SK-N-SH treated with all-trans-retinoic acid at 6 μM for 48 hours (cell line): ENCODE measurements at regions not wholly inside any gene's neighbourhood (a gene's known extent, or its start where the extent isn't known, plus 50 kb on each side); places are given as distances from the start of the nearest gene placed in this dataset.

Experiments
- ATAC-seq: fragments of 200-7000 bp; cut with Tn5 transposase; 3 replicates; pipeline ENCODE4 v1.9.1; 2020; ENCODE audit warnings: mild to moderate bottlenecking, moderate library complexity
- BACH2 ChIP-seq: fragments of 250-450 bp; sonication (Bioruptor Pico); IDR thresholded peaks from 2 replicates; pipeline ENCODE4 v1.9.0; 2021; ENCODE audit warnings: mild to moderate bottlenecking, borderline replicate concordance
- CSRNP3 ChIP-seq: fragments of 250-450 bp; sonication (Bioruptor Pico); IDR thresholded peaks from 2 replicates; pipeline ENCODE4 v1.5.1; 2021; ENCODE audit warnings: mild to moderate bottlenecking, moderate library complexity
- ESRRG ChIP-seq: fragments of 250-450 bp; sonication (Bioruptor Pico); IDR thresholded peaks from 2 replicates; pipeline ENCODE4 v1.6.1; 2021; ENCODE audit warnings: mild to moderate bottlenecking
- GLIS3 ChIP-seq: fragments of 250-450 bp; sonication (Bioruptor Pico); IDR thresholded peaks from 2 replicates; pipeline ENCODE4 v1.5.0; 2020; ENCODE audit warnings: mild to moderate bottlenecking, moderate library complexity
- ISL1 ChIP-seq: fragments of 250-450 bp; sonication (Bioruptor Pico); IDR thresholded peaks from 2 replicates; pipeline ENCODE4 v2.1.2; 2022; ENCODE audit warnings: mild to moderate bottlenecking, moderate library complexity
- OSR1 ChIP-seq: fragments of 250-450 bp; sonication (Bioruptor Pico); IDR thresholded peaks from 2 replicates; pipeline ENCODE4 v1.8.0; 2022; ENCODE audit warnings: moderate library complexity, mild to moderate bottlenecking, inconsistent platforms
- POU6F1 ChIP-seq: fragments of 250-450 bp; sonication (Bioruptor Pico); IDR thresholded peaks from 2 replicates; pipeline ENCODE4 v1.8.0; 2021; ENCODE audit warnings: low read depth, mild to moderate bottlenecking, moderate library complexity, borderline replicate concordance
- PPARA ChIP-seq: fragments of 250-450 bp; sonication (Bioruptor Pico); IDR thresholded peaks from 2 replicates; pipeline ENCODE4 v1.5.0; 2020; ENCODE audit warnings: mild to moderate bottlenecking, borderline replicate concordance
- RARB ChIP-seq: fragments of 250-450 bp; sonication (Bioruptor Pico); IDR thresholded peaks from 2 replicates; pipeline ENCODE4 v1.8.0; 2021; ENCODE audit warnings: mild to moderate bottlenecking, moderate library complexity
- SNAI2 ChIP-seq: fragments of 250-450 bp; sonication (Bioruptor Pico); IDR thresholded peaks from 2 replicates; pipeline ENCODE4 v1.5.0; 2020; ENCODE audit warnings: mild to moderate bottlenecking, moderate library complexity
- TOX ChIP-seq: fragments of 250-450 bp; sonication (Bioruptor Pico); IDR thresholded peaks from 2 replicates; pipeline ENCODE4 v1.8.0; 2021; ENCODE audit warnings: mild to moderate bottlenecking, moderate library complexity, borderline replicate concordance
- TSHZ2 ChIP-seq: fragments of 250-450 bp; sonication (Bioruptor Pico); IDR thresholded peaks from 2 replicates; pipeline ENCODE4 v1.5.0; 2020; ENCODE audit warnings: mild to moderate bottlenecking, moderate library complexity
- ZC3H10 ChIP-seq: fragments of 250-450 bp; sonication (Bioruptor Pico); IDR thresholded peaks from 2 replicates; pipeline ENCODE4 v1.5.1; 2021; ENCODE audit warnings: mild to moderate bottlenecking, moderate library complexity
- ZFP3 ChIP-seq: fragments of 250-450 bp; sonication (Bioruptor Pico); IDR thresholded peaks from 2 replicates; pipeline ENCODE4 v1.5.0; 2020; ENCODE audit warnings: mild to moderate bottlenecking, moderate library complexity
- ZFP30 ChIP-seq: fragments of 450-650 bp; formaldehyde crosslinking; IDR thresholded peaks from 2 replicates; pipeline ENCODE4 v1.5.0; 2022; ENCODE audit warnings: mild to moderate bottlenecking, moderate library complexity
- ZNF565 ChIP-seq: fragments of 450-650 bp; formaldehyde crosslinking; conservative IDR thresholded peaks from 2 replicates; pipeline ENCODE4 v1.5.0; 2020; ENCODE audit warnings: low read depth, mild to moderate bottlenecking, moderate library complexity
- ZNF70 ChIP-seq: fragments of 450-650 bp; formaldehyde crosslinking; IDR thresholded peaks from 2 replicates; pipeline ENCODE4 v1.5.0; 2020; ENCODE audit warnings: mild to moderate bottlenecking, moderate library complexity
- ZNF8 ChIP-seq: fragments of 450-650 bp; formaldehyde crosslinking; IDR thresholded peaks from 2 replicates; pipeline ENCODE4 v1.5.0; 2020; ENCODE audit warnings: mild to moderate bottlenecking, moderate library complexity
- TF ChIP-seq, protein P1 (sequence below): fragments of 250-450 bp; sonication (Bioruptor Pico); IDR thresholded peaks from 2 replicates; pipeline ENCODE4 v1.5.1; 2020; ENCODE audit warnings: low read depth, mild to moderate bottlenecking, moderate library complexity
- TF ChIP-seq, protein P2 (sequence below): fragments of 250-450 bp; sonication (Bioruptor Pico); IDR thresholded peaks from 2 replicates; pipeline ENCODE4 v1.8.0; 2020; ENCODE audit warnings: mild to moderate bottlenecking, moderate library complexity, borderline replicate concordance

DNA sequence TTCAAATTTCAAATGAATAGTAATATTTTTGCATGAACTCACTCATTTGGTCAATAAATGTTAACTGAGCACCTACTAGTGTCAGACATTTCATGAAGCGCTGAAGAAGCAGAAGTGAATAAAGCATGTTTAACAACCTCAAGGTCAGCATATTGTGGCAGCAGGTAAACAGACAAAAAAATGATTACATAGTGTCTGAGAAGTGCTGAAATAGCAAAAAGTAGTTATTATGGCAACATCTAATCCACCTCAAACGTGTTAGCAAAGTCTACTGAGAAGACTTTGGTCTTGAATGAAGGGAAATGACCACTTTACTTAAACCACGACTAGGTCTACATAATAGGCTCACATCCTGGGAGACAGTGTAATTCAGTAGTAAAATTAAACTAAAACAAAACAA is 452.2 kb upstream of the LRATD1 start:
- ATAC-seq, result no peak
- TF ChIP-seq GLIS3 (CRISPR knock-in tag) (no peak), ISL1 (no peak)

DNA sequence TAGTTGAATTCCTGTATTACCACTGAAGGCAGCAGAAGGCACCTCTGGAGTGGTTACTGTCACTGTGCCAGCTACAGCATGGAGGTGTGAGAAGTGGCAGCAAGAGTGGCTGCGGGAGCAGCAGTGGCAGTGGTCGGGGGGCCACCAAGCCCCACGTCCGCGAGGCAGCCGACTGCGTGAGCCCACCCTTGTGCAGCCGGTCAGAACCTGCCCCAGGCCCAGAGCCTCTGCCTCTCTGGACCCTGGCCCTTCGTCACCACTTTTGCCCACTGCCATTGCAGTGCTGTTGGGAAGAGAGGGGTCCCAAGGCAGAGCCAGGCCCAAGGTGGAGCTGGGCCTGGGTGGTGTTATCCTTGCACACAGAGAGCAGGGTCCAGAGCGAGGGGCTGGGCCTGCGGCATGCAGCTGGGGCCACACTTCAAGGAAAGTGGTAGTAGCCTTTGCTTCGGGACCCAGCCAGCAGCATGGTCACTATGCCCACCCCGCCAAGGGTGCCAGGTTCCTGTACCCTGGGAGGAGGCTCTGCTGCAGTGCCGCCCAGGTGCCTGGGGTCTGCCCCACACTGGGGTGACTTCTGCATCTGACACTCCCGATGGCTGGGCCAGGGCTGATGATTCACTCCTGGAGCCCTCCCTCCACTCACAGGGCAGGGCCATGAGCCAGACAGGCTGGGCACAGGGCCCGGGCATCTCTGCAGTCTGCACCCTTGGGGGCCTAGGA is 450.1 kb upstream of the LRATD1 start:
- no peak for ATAC-seq
- no peak for TF ChIP-seq PPARA (CRISPR knock-in tag)
- TF ChIP-seq GLIS3 (CRISPR knock-in tag), result no peak
- TF ChIP-seq, protein P1, sequence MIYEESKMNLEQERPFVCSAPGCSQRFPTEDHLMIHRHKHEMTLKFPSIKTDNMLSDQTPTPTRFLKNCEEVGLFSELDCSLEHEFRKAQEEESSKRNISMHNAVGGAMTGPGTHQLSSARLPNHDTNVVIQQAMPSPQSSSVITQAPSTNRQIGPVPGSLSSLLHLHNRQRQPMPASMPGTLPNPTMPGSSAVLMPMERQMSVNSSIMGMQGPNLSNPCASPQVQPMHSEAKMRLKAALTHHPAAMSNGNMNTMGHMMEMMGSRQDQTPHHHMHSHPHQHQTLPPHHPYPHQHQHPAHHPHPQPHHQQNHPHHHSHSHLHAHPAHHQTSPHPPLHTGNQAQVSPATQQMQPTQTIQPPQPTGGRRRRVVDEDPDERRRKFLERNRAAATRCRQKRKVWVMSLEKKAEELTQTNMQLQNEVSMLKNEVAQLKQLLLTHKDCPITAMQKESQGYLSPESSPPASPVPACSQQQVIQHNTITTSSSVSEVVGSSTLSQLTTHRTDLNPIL (CRISPR knock-in tag), result no peak
- TF ChIP-seq ISL1, result no peak
- TF ChIP-seq SNAI2 (CRISPR knock-in tag), result no peak
- no peak for TF ChIP-seq ZFP30 (CRISPR knock-in tag)
- TF ChIP-seq ESRRG (CRISPR knock-in tag), result no peak
- TF ChIP-seq TSHZ2 (CRISPR knock-in tag), result no peak
- TF ChIP-seq ZNF565 (CRISPR knock-in tag), result no peak
- TF ChIP-seq TOX, result no peak

DNA sequence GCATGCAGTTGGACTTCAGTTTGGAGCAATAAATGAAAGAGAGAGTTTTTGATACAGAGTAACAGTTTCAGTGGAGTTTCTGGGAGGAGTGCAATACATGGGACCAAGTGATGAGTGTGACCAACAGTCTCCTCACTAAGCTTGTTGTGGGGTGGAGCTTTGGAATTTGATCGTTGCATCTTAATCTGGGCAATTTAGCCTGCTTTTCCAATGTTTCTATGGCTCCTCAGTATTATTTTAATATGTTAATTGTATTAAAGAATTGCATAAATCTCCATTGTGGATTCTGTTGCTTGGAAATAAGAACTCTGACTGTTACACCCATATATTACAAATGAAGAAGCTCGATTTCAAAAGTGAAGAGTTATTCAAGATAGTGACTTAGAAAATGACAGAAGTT is 446.6 kb upstream of the LRATD1 start:
- TF ChIP-seq RARB (CRISPR knock-in tag), result no peak
- no peak for TF ChIP-seq CSRNP3 (CRISPR knock-in tag)
- no peak for TF ChIP-seq POU6F1 (CRISPR knock-in tag)
- TF ChIP-seq ZFP30 (CRISPR knock-in tag), result no peak
- TF ChIP-seq ZNF565 (CRISPR knock-in tag), result no peak
- TF ChIP-seq ZNF70 (CRISPR knock-in tag), result no peak
- TF ChIP-seq ZNF8 (CRISPR knock-in tag), result no peak
- TF ChIP-seq, protein P2, sequence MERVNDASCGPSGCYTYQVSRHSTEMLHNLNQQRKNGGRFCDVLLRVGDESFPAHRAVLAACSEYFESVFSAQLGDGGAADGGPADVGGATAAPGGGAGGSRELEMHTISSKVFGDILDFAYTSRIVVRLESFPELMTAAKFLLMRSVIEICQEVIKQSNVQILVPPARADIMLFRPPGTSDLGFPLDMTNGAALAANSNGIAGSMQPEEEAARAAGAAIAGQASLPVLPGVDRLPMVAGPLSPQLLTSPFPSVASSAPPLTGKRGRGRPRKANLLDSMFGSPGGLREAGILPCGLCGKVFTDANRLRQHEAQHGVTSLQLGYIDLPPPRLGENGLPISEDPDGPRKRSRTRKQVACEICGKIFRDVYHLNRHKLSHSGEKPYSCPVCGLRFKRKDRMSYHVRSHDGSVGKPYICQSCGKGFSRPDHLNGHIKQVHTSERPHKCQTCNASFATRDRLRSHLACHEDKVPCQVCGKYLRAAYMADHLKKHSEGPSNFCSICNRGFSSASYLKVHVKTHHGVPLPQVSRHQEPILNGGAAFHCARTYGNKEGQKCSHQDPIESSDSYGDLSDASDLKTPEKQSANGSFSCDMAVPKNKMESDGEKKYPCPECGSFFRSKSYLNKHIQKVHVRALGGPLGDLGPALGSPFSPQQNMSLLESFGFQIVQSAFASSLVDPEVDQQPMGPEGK (CRISPR knock-in tag), result no peak
- TF ChIP-seq, protein P1 (CRISPR knock-in tag), result no peak
- TF ChIP-seq ESRRG (CRISPR knock-in tag), result no peak
- no peak for TF ChIP-seq ZC3H10 (CRISPR knock-in tag)
- no peak for TF ChIP-seq BACH2 (CRISPR knock-in tag)
- no peak for TF ChIP-seq ZFP3 (CRISPR knock-in tag)
- no peak for TF ChIP-seq OSR1 (CRISPR knock-in tag)
- TF ChIP-seq, all 23 proteins: peak for 0
- ATAC-seq, result no peak
